Mammary epithelial cell (primary cell): ENCODE measurements at regions not wholly inside any gene's neighbourhood (a gene's known extent, or its start where the extent isn't known, plus 50 kb on each side); places are given as distances from the start of the nearest gene placed in this dataset.

ENCODE experiments used
- CTCF ChIP-seq, 2 donors: IDR thresholded peaks in 1 of 2; conservative IDR thresholded peaks in 1 of 2; 2 replicates each; pipeline ENCODE4 v1.5.1; 2011 to 2012; ENCODE audit warnings: inconsistent platforms in 2 of 2, low read length in 2 of 2, mild to moderate bottlenecking in 2 of 2, control low read depth in 1 of 2, low read depth in 1 of 2; ENCODE audit not compliant: insufficient read depth in 1 of 2; ENCODE audit errors: extremely low read depth in 1 of 2
- EZH2 ChIP-seq: IDR thresholded peaks from 2 replicates; pipeline ENCODE4 v1.6.1; 2012; ENCODE audit warnings: low read length, inconsistent platforms, borderline replicate concordance

- TF ChIP-seq CTCF (conservative IDR thresholded peaks at IDR 0.05 in 1 of 2, IDR thresholded peaks at IDR 0.05 in 1 of 2; ENCODE audit: extremely low read depth in 1 of 2, insufficient read depth in 1 of 2, low read depth in 1 of 2, low read length in 2 of 2): no peak
- no peak for TF ChIP-seq EZH2
Measured at GRCh38 chr6:170042123-170042522, 248.8 kb downstream of the DLL1 start.
